Liver (tissue), 3 donors: ENCODE measurements at regions not wholly inside any gene's neighbourhood (a gene's known extent, or its start where the extent isn't known, plus 50 kb on each side); places are given as distances from the start of the nearest gene placed in this dataset.

Experiments used
- ATF3 ChIP-seq: IDR thresholded peaks from 2 replicates; pipeline ENCODE4 v1.6.1; 2016; ENCODE audit warnings: antibody characterized with exemption
- CTCF ChIP-seq: fragments of 150-350 bp; IDR thresholded peaks from 2 replicates; pipeline ENCODE4 v1.5.1; 2017; ENCODE audit warnings: improper control_type of control experiment, low read depth, low read length; ENCODE audit not compliant: missing input control
- EGR1 ChIP-seq, 2 donors: IDR thresholded peaks; 2 replicates each; pipeline ENCODE4 v1.6.1; 2016 to 2018; ENCODE audit warnings: antibody characterized with exemption in 2 of 2, low read depth in 2 of 2
- HNF4G ChIP-seq: IDR thresholded peaks from 2 replicates; pipeline ENCODE4 v1.6.1; 2016; ENCODE audit warnings: antibody characterized with exemption
- JUND ChIP-seq, 2 donors: IDR thresholded peaks; 2 replicates each; pipeline ENCODE4 v1.6.1; 2016; ENCODE audit warnings: antibody characterized with exemption in 2 of 2
- MAX ChIP-seq: IDR thresholded peaks from 2 replicates; pipeline ENCODE4 v1.6.1; 2016; ENCODE audit warnings: antibody characterized with exemption
- NR2F2 ChIP-seq: IDR thresholded peaks from 2 replicates; pipeline ENCODE4 v1.6.1; 2016; ENCODE audit warnings: antibody characterized with exemption
- RAD21 ChIP-seq, 2 donors: IDR thresholded peaks; 2 replicates each; pipeline ENCODE4 v1.6.1; 2016; ENCODE audit warnings: antibody characterized with exemption in 2 of 2, mild to moderate bottlenecking in 2 of 2
- REST ChIP-seq: IDR thresholded peaks from 2 replicates; pipeline ENCODE4 v1.6.1; 2016; ENCODE audit warnings: antibody characterized with exemption, mild to moderate bottlenecking
- RXRA ChIP-seq, 2 donors: IDR thresholded peaks; 2 replicates each; pipeline ENCODE4 v1.6.1; 2017 to 2018; ENCODE audit warnings: antibody characterized with exemption in 2 of 2, mild to moderate bottlenecking in 1 of 2
- SP1 ChIP-seq: IDR thresholded peaks from 2 replicates; pipeline ENCODE4 v1.6.1; 2018; ENCODE audit warnings: antibody characterized with exemption, mild to moderate bottlenecking
- TAF1 ChIP-seq: conservative IDR thresholded peaks from 2 replicates; pipeline ENCODE4 v1.6.1; 2016; ENCODE audit warnings: antibody characterized with exemption, mild to moderate bottlenecking
- ZBTB33 ChIP-seq: IDR thresholded peaks from 2 replicates; pipeline ENCODE4 v1.6.1; 2016; ENCODE audit warnings: antibody characterized with exemption
- donor health status: healthy.
- donor health status: healthy.

- no peak for TF ChIP-seq CTCF
- TF ChIP-seq SP1: no peak
- no peak for TF ChIP-seq HNF4G
- no peak for TF ChIP-seq TAF1
- no peak for TF ChIP-seq NR2F2
- no peak for TF ChIP-seq EGR1 (IDR thresholded peaks at IDR 0.05; ENCODE audit: low read depth in 2 of 2)
- TF ChIP-seq ZBTB33: no peak
- TF ChIP-seq MAX: no peak
- no peak for TF ChIP-seq RAD21 (IDR thresholded peaks at IDR 0.05)
- no peak for TF ChIP-seq REST
- TF ChIP-seq ATF3: no peak
- TF ChIP-seq JUND (IDR thresholded peaks at IDR 0.05): no peak
- no peak for TF ChIP-seq RXRA (IDR thresholded peaks at IDR 0.05)
Observed at GRCh38 chr9:82732928-82733327, 330.0 kb downstream of the RASEF start.
